ENCODE measurements at regions not wholly inside any gene's neighbourhood (a gene's known extent, or its start where the extent isn't known, plus 50 kb on each side); places are given as distances from the start of the nearest gene placed in this dataset.

- no peak for TF ChIP-seq CEBPB (IDR thresholded peaks at IDR 0.05; ENCODE audit: low read depth)
- TF ChIP-seq REST (IDR thresholded peaks at IDR 0.05; ENCODE audit: low read depth) = no peak
- TF ChIP-seq YY1 (IDR thresholded peaks at IDR 0.05; ENCODE audit: extremely low read depth, insufficient replicate concordance, low read depth, low read length) = no peak
- no peak for TF ChIP-seq SIN3A (IDR thresholded peaks at IDR 0.05; ENCODE audit: low read depth)
- no peak for TF ChIP-seq ATF3 (IDR thresholded peaks at IDR 0.05)
- no peak for TF ChIP-seq SRF (IDR thresholded peaks at IDR 0.05; ENCODE audit: low read depth)
- TF ChIP-seq TCF7L2 (IDR thresholded peaks at IDR 0.05; ENCODE audit: borderline replicate concordance, extremely low read depth, insufficient read depth, insufficient read length) = no peak
- TF ChIP-seq CTCF (IDR thresholded peaks at IDR 0.05 in 2 of 3, conservative IDR thresholded peaks at IDR 0.05 in 1 of 3; ENCODE audit: borderline replicate concordance in 1 of 3, insufficient read depth in 1 of 3, low read depth in 2 of 3, low read length in 2 of 3) = no peak
- no peak for TF ChIP-seq SP1 (IDR thresholded peaks at IDR 0.05; ENCODE audit: low read depth)
- TF ChIP-seq ZBTB33 (IDR thresholded peaks at IDR 0.05; ENCODE audit: extremely low read depth, insufficient replicate concordance, low read length) = no peak
- no peak for TF ChIP-seq ZFX (IDR thresholded peaks at IDR 0.05)
- no peak for TF ChIP-seq EZH2phosphoT487 (IDR thresholded peaks at IDR 0.05; ENCODE audit: borderline replicate concordance)
- no peak for TF ChIP-seq EGR1 (IDR thresholded peaks at IDR 0.05; ENCODE audit: low read depth)
- TF ChIP-seq ZNF274 (IDR thresholded peaks at IDR 0.05; ENCODE audit: low read depth, low read length) = no peak
- Histone ChIP-seq H3K4me1 (ENCODE audit: control insufficient read depth in 1 of 2, insufficient read depth in 2 of 2, low read length in 2 of 2) (no peaks in the 10 kb centered on the region), H4K20me1 (ENCODE audit: insufficient read depth) (no peaks in the 10 kb centered on the region), H2AFZ (ENCODE audit: low read depth, low read length, poor library complexity, severe bottlenecking) (no peak overlapping the region), H3K36me3 (ENCODE audit: control insufficient read depth in 1 of 2, insufficient read depth in 2 of 2, low read length in 2 of 2) (no peaks in the 10 kb centered on the region), H3K9me3 (ENCODE audit: control insufficient read depth in 1 of 2, insufficient read depth in 1 of 2, low read depth in 1 of 2, low read length in 2 of 2) (no peaks in the 10 kb centered on the region), H3K27ac (ENCODE audit: low read depth, low read length) (no peak overlapping the region), H3K4me3 (replicated peaks in 1 of 2; ENCODE audit: low read depth in 1 of 2, low read length in 2 of 2) (no peak overlapping the region), H3K9me2 (ENCODE audit: insufficient read depth) (no peaks in the 10 kb centered on the region), H3K27me3 (ENCODE audit: insufficient read depth, low read length) (no peaks in the 10 kb centered on the region), H3K9ac (ENCODE audit: low read length) (no peak overlapping the region), H3K79me2 (ENCODE audit: insufficient read depth, low read length) (no peaks in the 10 kb centered on the region), H3K4me2 (ENCODE audit: low read length) (no peak overlapping the region)
- DNase-seq (ENCODE audit: low read depth, low spot score) = no peak
- intact Hi-C loops (cut with micrococcal nuclease) = no loop called here
- BruUV-seq (replicated peaks) = no TSS peak
- ChIA-PET RAD21 (ENCODE audit: low non-redundant PET in 1 of 2, low total read pairs in 2 of 2, uncharacterized antibody in 2 of 2, unreplicated experiment in 2 of 2) (no interaction called here), POLR2A (no interaction called here), CTCF (no interaction called here)
- ATAC-seq = no peak
Observed at GRCh38 chr2:21289551-21289950, 165.8 kb downstream of the TDRD15 start.
